ENCODE measurements at regions not wholly inside any gene's neighbourhood (a gene's known extent, or its start where the extent isn't known, plus 50 kb on each side); places are given as distances from the start of the nearest gene placed in this dataset.
"Not testable (repeated sequence)": the region's sequence is repeated elsewhere in the genome, so short reads cannot be mapped to it uniquely, and the experiment has no call there.

DNA sequence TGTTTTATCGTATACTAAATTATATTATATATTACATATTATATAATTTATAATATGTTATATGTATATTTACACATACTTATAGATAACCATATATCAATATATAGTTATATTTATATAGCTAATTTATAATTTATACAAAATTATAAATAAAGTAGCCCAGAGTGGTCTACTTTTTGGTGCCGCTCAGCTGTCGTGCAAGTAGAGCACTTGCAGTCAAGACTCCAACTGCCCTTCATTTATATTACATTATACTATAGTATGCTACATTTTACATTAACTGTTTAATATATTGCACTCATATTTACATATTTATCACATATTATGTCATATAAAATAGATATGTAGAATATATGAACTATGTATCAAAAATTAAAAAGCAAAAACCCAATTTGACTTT lies 1124.7 kb upstream of the MIR17HG start:
- DNase-seq: no peak

DNA sequence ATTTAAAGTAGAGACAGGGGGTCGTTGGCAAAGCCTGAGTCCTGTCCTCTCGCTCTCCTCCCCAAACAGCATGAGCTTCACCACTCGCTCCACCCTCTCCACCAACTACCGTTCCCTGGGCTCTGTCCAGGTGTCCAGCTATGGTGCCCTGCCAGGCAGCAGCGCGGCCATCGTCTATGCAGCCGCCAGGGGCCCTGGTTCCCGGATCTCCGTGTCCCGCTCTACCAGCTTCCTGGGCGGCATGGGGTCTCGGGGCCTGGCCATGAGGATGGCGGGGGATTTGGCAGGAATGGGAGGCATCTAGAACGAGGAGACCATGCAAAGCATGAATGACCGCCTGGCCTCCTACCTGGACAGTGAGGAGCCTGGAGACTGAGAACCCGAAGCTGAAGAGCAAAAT lies 1117.2 kb upstream of the MIR17HG start:
- no peak for DNase-seq

DNA sequence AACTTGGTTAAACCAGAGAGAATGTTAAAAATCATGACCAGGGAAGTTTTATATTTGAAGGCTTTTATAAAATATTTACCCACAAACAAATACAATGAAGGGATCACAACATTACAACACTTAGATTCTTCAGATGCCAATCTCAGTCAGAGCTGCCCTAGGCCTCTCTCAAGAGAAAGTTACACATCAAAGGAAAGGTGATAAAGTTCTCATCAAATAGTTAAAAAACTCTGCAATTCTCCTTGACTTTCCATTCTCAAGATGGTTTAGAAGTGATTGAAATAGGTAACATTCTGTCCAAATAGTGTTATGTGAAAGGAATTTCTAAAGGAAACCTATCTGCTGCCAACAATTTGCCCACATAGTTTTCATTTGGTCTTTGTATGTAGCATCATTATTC lies 1115.2 kb upstream of the MIR17HG start:
- no peak for DNase-seq

DNA sequence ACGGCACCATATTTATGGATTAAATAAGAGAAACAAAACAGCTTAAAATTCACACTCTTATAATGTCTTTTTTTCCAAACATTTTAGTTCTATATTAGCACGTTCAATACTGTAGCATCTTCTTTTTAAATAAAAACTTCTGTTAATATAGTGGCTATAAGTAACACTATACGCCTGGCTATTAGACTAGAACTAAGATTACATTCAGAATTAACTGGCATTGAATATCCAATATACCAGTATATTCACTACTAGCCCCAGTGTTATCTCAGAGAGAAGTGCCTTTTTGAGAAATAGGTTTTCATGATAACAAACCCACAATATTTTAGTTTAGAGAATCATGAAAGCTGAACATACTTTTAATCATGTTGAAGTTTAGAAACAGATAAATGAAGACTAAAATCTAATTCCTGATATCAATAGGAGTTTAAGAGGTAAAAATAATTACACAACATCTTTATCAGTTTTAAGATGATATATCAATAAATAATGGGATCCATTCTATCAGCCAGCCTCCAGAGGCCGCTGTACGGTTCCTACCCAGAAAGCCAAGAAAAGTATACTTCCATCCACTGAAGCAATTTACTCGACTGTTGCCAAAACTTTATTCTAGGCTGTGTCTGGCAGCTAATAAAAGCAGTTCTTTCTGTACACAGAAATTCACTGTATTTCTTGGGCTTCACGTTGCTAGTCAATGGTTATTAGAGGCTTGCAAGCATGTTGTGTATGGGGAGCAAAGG lies 1113.4 kb upstream of the MIR17HG start:
- no peak for DNase-seq

DNA sequence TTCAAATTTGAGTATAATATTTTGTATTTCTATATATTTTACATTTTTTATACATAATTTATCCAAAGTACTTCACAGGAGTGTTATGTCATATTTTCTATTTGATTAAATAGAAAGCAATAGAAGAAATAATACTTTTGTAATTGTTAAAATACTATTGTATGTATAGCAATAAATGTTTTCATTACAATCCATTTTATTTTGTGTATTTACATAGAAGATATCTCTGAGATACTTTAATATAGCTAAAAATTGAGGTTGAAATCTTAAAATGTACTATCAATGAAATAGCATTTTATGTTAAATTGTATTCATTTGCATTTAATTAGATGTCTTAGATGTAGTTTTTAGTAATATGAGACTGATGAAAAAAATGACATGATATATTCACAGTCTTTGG lies 1109.6 kb upstream of the MIR17HG start:
- no peak for DNase-seq

DNA sequence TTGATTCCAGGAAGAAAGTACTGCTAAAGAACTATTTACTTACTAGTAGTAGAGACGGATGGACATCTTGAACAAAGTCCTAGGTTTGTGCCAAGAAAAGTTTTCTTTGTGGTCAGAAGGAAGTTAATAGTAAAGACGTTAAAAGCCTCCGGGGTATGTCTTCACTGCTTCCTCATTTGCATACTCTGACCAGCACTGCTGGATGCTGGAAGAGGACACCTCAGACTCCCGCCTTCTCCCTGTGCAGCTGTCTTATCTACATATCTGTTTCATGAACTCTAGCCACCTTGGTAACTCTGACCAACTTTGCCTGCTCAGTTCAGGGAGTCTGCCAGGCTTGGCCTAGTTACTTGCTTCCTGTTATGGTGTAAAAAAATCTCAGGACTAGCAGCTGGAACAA lies 1109.1 kb upstream of the MIR17HG start:
- no peak for DNase-seq

DNA sequence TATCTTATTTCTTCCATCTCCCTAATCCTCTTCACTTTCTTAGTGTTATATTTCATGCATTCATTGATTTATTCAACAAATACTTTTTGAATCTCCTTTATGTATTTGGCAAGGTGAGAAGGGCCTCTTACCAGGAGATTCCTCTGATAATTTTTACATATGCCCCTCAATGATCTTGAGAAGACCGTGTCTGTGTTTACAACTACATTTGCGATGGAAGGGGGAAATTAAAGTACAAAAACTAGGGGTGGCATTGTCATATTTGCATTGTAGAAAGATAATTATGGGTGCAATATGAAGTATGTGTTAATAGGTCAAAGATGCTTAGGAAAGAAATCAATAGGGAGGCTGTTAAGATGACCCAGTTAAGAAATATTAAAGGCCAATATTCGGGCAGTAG lies 1108.4 kb upstream of the MIR17HG start:
- no peak for DNase-seq

DNA sequence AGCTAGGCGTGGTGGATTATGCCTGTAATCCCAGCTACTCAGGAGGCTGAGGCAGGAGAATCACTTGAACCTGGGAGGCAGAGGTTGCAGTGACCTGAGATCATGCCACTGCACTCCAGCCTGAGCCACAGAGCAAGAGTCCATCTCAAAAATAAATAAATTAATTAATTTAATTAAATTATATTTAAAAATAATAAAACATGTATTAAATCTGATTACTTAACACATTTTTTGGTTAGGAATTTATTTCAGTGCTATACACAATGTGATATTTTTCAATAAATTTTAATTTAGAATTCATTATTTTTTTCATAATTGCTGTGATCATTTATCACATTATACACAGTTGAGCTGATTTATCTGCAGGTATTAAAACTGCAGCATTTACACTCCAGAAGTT lies 1101.5 kb upstream of the MIR17HG start:
- no peak for DNase-seq

DNA sequence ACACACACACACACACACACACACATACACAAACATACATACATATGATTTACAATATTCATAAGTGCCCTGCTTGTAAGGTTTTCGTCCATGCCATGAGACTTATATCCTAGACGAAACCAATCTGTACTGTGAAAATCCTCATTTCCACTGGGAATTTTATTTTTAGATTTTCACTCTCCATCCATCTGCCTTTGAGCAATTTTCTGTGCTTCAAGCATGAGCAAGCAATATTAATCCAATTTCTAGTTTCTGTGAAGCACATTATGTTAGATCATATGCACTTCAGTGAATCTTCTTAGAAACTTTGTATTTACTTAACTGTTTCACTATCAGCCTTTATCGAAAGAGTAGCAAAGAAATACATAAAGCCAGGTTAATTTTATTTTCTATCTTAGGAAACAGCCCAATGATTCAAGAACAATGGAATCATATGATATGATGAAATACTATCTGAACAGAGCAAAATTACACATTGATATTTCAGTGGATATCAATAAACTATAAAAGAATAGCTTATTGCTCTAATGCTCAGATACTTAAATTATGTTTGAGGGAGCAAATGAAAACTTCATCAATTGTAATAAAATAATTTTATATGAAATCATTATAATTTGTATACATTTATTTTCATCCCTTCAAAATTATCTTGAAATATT lies 1100.7 kb upstream of the MIR17HG start:
- DNase-seq: no peak

DNA sequence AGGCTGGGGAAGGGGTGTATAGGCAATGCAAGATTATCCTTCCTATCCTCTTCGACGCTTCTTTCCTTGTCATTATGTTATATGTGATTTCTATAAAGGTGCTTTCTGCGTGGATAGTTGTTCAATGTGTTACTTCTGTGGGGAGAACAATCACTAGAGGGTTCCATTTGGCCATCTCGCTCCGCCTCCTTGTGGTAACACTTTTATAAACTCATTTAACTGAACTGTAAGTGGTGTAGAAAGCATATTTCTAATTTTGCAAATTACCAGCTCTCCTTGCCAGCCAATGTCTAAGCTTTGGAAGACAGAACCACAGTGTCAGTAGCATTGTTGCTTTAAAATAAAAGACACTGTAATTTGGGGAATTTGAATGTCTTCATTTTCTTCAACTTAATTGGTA lies 1093.7 kb upstream of the MIR17HG start:
- DNase-seq: no peak

DNA sequence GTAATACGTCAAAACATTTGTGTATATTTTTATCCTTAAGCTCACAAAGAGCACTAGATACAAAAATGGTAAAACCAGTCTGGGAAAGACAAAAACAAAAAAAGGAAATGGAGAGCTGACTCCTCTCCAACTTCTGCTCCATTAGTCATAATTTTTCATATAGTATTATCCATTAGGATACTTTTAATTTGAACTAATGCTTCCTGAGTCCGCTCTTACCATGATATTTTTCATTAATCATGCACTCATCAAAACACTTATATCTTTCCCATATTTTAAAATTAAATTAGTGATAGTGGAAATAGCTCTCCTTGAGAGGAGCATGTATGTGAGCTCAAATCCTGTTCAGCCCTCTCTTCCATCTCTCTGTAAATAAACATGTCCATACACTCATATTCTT lies 1093.0 kb upstream of the MIR17HG start:
- no peak for DNase-seq

DNA sequence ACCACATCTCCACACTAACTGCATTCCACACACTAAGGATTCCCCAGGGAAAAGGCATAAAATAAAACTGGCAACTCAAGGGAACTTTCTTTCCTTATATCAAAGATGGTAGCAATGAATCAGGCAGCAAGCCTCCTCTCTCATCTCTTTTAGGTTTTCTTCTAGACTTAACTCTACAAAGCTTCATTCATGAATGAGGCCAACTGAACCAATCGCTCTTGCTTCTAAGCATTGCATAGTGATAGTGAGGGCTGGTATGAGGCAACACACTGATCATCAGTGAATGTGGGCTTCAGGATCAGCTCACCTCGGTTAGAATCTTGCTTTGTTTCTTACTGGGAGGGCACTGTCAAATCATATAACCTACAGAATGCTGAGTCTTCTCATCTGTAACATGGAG lies 1090.7 kb upstream of the MIR17HG start:
- DNase-seq: no peak

DNA sequence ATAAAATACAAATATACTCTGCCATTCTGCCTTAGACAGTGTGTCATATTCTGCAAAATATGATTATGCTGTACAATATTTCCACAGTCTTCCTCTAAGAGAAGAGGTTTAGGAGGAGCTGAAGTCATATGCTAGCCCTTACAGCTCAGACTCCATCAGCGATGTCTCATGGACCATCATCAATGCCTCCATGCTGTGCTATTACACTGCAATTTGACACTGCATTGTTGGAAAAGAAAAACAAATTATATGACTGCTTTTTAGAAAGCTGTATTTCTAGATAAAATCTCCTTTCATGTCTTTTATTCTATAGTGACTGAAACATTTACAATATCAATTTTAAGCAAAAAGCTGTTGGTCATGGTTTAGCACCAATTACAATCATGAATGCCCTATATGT lies 1089.4 kb upstream of the MIR17HG start:
- DNase-seq: no peak

DNA sequence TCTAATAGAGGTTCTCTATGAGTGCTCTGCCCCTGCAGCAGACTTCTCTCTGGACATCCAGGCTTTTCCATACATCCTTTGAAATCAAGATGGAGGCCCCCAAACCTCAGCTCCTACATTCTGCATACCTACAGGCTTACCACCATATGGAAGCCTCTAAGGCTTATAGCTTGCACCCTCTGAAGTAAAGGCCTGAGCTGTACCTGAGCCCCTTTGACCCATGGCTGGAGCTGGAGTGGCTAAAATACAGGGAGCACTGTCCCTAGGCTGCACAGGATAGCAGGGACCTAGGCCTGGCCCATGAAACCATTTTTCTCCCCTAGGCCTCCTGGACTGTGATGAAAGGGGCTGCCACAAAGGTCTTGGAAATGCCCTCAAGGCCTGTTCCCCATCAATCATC lies 1086.1 kb upstream of the MIR17HG start:
- DNase-seq: no peak

DNA sequence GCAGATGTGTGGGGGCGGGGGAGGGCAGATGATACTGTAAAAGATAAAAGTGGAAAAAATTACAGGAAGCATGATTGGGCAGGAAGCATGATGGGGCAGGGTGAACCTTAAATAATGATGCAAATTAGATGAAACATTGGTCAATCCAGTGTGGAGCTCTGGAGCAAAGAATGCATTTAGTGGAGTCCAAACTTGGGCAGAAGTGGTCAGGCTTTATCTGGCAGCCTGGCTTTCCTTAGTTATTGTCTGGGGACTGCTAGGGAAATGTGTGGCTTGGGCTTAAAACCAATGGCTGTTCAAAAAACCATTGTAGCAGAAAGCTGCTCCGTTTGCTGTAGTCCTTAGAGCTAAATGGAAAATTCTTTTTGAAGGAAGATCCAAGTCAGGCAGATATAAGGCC lies 1077.3 kb upstream of the MIR17HG start:
- no peak for DNase-seq

DNA sequence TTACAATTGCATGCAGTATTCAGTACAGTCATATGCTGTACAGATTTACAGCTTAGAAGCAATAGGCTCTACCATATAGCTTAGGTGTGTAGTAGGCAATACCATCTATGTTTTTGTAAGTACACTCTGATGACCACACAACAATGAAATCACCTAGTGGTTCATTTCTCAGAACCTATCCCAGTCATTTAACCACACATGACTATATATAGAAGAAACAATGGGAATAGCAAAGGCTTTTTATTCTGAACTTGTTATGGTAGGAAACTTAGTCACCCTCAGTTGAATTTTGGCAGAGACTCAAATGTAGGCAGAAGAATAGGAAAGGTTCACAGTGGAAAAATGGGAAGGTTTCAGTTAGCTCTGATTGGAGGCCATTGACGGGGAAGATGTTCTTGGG lies 1075.1 kb upstream of the MIR17HG start:
- no peak for DNase-seq

DNA sequence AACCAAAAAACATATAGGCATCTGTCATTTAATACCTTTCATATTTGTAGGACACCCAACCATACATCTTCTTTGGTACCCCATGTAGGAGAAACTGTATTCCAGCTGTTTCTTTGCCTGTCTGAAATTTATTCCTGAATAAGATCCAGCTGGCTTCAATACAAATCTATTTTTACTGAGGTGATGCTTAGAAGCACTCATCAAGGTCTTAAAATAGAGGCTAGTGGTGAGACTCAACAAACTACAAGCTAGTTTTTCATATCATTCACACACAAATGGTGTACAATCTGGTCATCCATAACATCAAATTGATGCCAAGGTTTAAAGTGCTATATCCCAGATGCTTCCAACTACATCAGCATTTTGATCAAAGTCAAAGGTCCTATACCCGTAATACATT lies 1071.3 kb upstream of the MIR17HG start:
- no peak for DNase-seq

DNA sequence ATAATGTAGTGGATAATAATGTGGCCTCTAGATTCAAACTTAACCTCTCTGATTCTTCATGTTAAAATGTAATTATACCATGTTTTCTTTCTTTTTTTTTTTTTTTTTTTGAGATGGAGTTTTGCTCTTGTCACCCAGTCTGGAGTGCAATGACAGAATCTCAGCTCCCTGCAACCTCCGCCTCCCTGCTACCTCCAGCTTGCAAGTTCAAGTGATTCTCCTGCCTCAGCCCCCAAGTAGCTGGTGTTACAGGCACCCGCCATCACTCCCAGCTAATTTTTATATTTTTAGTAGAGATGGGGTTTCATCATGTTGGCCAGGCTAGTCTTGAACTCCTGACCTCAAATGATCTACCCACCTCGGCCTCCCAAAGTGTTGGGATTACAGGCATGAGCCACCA lies 1069.3 kb upstream of the MIR17HG start:
- not testable (repeated sequence) for DNase-seq

DNA sequence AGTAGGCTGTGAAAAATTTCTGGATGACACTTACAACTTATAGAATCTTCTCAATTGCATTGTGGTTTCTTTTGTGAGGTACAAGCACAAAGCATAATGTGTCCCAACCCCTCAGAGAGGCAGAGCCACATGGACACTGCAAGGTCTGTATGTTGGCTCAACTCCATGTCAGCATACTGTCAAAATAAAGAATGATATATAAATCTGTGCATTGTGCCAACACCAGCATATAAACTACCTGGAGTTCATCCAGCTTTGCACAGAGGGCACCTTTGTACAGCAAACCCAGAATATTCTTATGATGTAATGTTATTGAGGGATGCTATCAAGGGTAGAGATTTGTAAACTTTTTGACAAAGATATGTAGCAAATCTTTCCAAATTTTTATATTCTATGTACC lies 1065.8 kb upstream of the MIR17HG start:
- DNase-seq: no peak

DNA sequence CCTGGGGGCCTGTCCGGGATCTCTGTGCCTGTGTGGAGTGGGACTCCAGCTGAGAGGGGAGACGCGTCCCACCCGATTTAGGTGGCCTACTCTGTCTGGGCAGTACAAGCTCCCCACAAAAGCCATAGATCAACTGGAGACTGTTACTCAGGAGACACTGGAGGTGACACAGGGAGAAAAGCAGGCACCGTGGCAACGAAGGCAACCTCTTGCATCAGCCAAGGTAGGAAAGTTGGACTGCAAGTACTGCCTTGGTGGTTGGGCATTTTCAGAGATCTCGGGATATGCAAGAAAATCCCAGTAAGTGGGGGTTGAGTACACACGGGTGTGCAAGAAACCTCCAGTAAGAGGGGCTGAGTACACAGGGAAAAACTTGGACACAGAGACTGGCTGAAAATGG lies 1060.0 kb upstream of the MIR17HG start:
- DNase-seq: no peak

DNA sequence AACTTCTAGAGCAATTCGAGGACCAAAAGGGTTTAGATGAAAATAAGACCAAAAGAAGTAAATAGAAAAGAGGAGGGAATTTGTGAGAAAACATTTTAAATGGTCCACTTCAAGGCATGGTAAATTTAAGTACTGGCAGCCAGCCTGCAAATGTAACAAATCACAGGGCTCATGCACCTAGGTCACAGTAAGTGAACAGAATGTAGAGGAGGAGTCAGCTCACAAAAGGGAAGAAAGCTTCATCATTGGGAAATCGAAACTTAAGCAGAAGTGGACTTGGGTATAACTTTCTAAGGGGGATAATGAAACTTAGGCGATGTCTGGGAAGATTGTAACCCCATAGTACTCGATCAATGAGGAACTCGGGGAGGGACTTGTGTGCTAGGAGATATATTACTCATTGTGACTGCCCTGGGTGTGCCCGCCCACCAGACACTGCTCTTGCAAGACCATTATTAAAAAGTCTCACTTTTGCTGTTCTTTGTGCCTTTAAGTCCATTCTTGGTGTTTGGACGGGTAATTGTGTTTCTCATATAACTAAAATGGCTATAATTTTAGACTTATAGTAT lies 1053.6 kb upstream of the MIR17HG start:
- no peak for DNase-seq

DNA sequence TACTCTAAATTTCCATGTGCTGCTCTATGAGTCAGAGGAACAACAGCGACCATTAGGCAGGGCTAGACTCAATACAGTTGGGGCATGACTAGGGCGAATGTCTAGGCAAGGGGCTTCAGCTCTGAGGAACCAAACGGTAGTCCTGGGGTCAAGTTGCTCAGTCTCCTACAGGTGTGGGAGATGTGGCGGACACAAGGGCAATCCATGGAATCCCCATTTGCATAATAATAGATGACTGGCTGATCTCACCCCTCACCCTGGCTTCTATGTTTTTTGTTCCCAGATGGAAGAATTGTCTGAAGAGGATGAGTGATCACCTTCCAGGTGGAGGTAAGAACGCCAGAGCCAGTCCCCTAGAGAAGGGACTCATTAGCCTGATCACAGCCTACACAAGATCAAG lies 1048.2 kb upstream of the MIR17HG start:
- DNase-seq: no peak

DNA sequence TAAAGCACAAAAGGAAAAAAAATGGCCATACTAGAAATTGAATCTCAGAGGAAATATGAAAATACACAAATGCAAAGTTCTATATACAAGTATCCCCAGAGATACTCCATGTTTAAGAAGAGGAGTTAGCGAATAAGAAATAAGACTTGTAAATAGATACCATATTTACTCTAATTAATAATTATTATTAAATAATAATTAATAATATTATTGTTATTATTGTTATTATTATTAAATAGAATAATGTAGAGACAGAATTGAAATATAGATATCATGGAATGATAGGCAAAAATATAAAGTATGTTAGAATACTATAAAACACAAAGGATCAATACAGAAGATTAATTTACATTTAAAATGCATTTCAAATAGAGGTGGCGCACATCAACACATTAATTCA lies 1047.5 kb upstream of the MIR17HG start:
- no peak for DNase-seq

DNA sequence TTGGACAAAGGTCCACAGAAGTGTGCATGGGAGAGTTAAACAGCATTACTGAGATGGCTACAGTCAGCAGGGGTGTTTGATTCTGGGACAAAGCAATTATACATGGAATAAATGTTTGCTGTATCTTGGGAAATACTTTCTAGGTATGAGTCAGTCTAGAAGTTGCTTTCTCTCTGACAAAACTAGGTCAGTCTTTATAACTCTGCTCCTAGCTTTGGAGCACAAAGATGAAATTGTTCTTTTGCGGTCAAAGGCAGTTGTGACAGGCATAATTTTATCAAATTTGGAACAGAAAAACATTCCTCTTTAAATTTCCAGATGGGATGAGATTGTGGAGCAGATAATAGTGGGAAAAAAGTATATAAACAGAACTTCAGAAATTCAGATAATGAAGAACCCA lies 1045.4 kb upstream of the MIR17HG start:
- DNase-seq: no peak

DNA sequence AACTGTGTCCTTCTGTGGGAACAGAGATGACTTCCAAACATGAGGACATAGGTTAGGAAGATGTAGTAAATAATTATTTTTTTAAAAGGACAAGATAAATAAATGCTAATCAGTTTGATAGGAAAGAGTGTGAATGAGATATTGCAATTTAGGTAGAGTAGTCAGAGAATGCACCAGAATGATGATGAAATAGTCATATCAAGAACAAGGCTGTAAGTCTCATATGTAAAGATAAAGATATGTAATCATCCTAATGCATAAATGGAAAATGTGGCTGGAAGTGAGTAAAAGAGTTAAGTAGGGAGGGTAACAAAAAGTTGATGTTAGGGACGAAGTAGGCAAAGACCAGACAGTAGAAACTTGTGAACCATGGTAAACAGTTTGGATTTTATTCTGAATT lies 1041.7 kb upstream of the MIR17HG start:
- no peak for DNase-seq
